ENCODE measurements at regions not wholly inside any gene's neighbourhood (a gene's known extent, or its start where the extent isn't known, plus 50 kb on each side); places are given as distances from the start of the nearest gene placed in this dataset.

DNA sequence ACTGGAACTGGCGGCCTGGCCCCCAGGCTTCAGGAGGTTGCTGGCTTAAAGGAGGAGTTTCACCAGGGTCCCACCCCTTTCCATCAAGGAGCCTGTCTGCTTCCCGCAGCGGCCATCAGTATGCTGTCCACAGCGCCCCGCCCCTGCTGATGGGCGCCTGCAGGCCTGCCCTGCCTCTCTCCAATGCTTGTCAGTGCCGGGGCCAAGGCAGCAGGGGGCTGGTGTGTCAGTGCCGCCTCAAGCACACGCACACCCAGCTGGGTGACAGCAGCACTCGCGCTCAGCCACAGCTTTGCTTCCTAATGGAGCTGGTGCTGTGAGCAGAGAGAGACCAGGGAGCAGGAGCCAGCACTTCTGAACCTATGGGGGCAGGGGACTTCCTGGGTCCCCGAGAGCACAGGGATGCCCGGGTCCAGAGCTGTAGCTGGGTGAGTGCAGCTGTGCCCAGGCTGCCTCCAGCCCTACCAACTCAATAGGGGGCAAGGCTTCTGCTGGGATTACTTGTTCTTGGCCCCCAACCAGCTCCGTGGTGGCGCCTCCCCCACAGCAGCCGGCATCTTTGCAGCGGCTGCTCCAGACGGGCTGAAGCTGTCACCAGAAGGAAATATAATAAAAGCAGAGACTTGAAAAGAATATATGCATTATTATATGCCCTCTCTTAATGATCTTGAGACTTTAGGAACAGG, 377.2 kb upstream of the LRATD1 start:
- DNase-seq (ENCODE audit: low read depth, low spot score) (no peak), ATAC-seq (no peak)
- ChIA-PET CTCF (no interaction called here), POLR2A (no interaction called here)
- in situ Hi-C loops (cut with HindIII; ENCODE audit: low pct_unique_long_range_greater_than_20kb, low sequenced_read_pairs) (no loop called here), intact Hi-C loops (cut with micrococcal nuclease; ENCODE audit: unreplicated experiment) (no loop called here)
- H3K4me3 ChIP-seq (ENCODE audit: low read depth in 2 of 2, low read length in 2 of 2) = no peak overlapping the region
- no peak overlapping the region for H3K27ac ChIP-seq (ENCODE audit: low read length)
- H3K9me3 ChIP-seq (ENCODE audit: control insufficient read depth, insufficient read depth, low read depth, low read length) = no peaks in the 10 kb centered on the region
- no peaks in the 10 kb centered on the region for H3K27me3 ChIP-seq (ENCODE audit: control insufficient read depth, insufficient read depth, low read length)
- BruUV-seq (replicated peaks) = no TSS peak
- TF ChIP-seq, protein P1, sequence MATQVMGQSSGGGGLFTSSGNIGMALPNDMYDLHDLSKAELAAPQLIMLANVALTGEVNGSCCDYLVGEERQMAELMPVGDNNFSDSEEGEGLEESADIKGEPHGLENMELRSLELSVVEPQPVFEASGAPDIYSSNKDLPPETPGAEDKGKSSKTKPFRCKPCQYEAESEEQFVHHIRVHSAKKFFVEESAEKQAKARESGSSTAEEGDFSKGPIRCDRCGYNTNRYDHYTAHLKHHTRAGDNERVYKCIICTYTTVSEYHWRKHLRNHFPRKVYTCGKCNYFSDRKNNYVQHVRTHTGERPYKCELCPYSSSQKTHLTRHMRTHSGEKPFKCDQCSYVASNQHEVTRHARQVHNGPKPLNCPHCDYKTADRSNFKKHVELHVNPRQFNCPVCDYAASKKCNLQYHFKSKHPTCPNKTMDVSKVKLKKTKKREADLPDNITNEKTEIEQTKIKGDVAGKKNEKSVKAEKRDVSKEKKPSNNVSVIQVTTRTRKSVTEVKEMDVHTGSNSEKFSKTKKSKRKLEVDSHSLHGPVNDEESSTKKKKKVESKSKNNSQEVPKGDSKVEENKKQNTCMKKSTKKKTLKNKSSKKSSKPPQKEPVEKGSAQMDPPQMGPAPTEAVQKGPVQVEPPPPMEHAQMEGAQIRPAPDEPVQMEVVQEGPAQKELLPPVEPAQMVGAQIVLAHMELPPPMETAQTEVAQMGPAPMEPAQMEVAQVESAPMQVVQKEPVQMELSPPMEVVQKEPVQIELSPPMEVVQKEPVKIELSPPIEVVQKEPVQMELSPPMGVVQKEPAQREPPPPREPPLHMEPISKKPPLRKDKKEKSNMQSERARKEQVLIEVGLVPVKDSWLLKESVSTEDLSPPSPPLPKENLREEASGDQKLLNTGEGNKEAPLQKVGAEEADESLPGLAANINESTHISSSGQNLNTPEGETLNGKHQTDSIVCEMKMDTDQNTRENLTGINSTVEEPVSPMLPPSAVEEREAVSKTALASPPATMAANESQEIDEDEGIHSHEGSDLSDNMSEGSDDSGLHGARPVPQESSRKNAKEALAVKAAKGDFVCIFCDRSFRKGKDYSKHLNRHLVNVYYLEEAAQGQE (IDR thresholded peaks at IDR 0.05; ENCODE audit: insufficient read depth in 1 of 2, low read depth in 2 of 2, low read length in 1 of 2) = no peak
- TF ChIP-seq CTCF (IDR thresholded peaks at IDR 0.05) = no peak
- TF ChIP-seq SIN3A (IDR thresholded peaks at IDR 0.05; ENCODE audit: borderline replicate concordance, insufficient read depth, low read depth, low read length) = no peak
- TF ChIP-seq TCF7L2 (IDR thresholded peaks at IDR 0.05; ENCODE audit: low read depth, low read length) = no peak
- H3K4me1 ChIP-seq (ENCODE audit: control insufficient read depth, insufficient read depth, low read length) = no peaks in the 10 kb centered on the region
- no peaks in the 10 kb centered on the region for H3K36me3 ChIP-seq (ENCODE audit: control insufficient read depth, insufficient read depth, low read length)

DNA sequence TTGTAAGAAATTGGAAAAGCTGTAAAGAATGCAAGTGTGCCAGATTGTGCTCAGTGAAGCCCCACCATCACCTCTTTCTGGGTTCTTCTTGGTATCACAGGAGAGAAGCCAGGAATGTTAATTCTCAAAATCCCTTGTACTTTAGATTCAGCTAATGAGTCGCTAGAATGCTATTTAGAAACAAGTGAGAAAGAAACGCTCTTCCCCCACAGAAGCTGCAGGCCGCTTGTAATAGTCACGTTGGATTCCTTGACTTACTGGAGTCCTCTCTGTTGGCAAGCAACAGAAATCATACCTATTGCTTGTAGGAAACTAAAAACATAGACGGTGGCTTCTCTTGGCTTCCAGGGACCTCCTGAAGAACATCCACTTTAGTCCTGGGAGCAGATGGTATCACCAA, 375.6 kb upstream of the LRATD1 start:
- Histone ChIP-seq H3K27me3 (ENCODE audit: control insufficient read depth, insufficient read depth, low read length) (no peaks in the 10 kb centered on the region), H3K4me3 (ENCODE audit: low read depth in 2 of 2, low read length in 2 of 2) (no peak overlapping the region), H3K9me3 (ENCODE audit: control insufficient read depth, insufficient read depth, low read depth, low read length) (no peaks in the 10 kb centered on the region), H3K27ac (ENCODE audit: low read length) (no peak overlapping the region), H3K4me1 (ENCODE audit: control insufficient read depth, insufficient read depth, low read length) (no peaks in the 10 kb centered on the region), H3K36me3 (ENCODE audit: control insufficient read depth, insufficient read depth, low read length) (no peaks in the 10 kb centered on the region)
- ATAC-seq (no peak), DNase-seq (ENCODE audit: low read depth, low spot score) (no peak)
- intact Hi-C loops (cut with micrococcal nuclease; ENCODE audit: unreplicated experiment) = no loop called here
- POLR2A ChIA-PET = no interaction called here
- BruUV-seq (replicated peaks) = no TSS peak
- in situ Hi-C loops (cut with HindIII; ENCODE audit: low pct_unique_long_range_greater_than_20kb, low sequenced_read_pairs) = no loop called here
- TF ChIP-seq SIN3A (IDR thresholded peaks at IDR 0.05; ENCODE audit: borderline replicate concordance, insufficient read depth, low read depth, low read length) = no peak
- TF ChIP-seq POLR2AphosphoS5 (IDR thresholded peaks at IDR 0.05; ENCODE audit: low read depth, low read length) = no peak
- TF ChIP-seq CTCF (IDR thresholded peaks at IDR 0.05) = no peak
- no peak for TF ChIP-seq TCF7L2 (IDR thresholded peaks at IDR 0.05; ENCODE audit: low read depth, low read length)
- TF ChIP-seq, protein P1 (IDR thresholded peaks at IDR 0.05; ENCODE audit: insufficient read depth in 1 of 2, low read depth in 2 of 2, low read length in 1 of 2) = no peak
- CTCF ChIA-PET = no interaction called here

Data from Panc1 (cell line).